T-helper 2 cell (primary cell): ENCODE measurements at regions not wholly inside any gene's neighbourhood (a gene's known extent, or its start where the extent isn't known, plus 50 kb on each side); places are given as distances from the start of the nearest gene placed in this dataset.
A peak's percentile ranks its signal among the peaks of the same experiment; 100 is the strongest.

Experiments used
- DNase-seq, 5 experiments: peaks; one replicate each; pipeline versions ENCODE4 v3.0.0 to v3.0.0-alpha.2; 2012 to 2022

GRCh38 chr1:195332102-195332501 is 1276.1 kb downstream of the KCNT2 start:
- peak in 1 of 5 experiments; percentile 7 for DNase-seq

GRCh38 chr1:195328681-195329080 is 1279.6 kb downstream of the KCNT2 start:
- DNase-seq, result no peak

GRCh38 chr1:195328102-195328501 is 1280.1 kb downstream of the KCNT2 start:
- no peak for DNase-seq

DNA sequence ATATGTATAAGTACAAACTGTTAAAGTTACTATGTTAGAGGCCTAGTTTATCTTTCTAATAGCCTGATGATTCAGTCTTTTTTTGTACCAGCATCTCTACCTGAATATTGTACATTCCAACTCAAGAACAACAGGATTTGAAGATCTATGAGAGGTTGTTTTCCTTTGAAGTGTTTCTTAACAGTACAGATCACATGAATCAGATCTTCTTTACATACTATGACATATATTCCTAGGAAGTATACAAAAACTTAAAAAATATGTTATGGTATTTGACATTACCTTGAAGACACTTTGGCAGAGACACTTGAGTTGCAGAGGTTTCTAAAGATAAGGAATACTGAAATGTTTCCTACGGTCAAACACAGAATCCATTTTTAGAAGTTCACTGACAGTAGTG is 1280.9 kb downstream of the KCNT2 start:
- DNase-seq, result no peak

GRCh38 chr1:195326325-195326724 is 1281.9 kb downstream of the KCNT2 start:
- DNase-seq, result no peak

DNA sequence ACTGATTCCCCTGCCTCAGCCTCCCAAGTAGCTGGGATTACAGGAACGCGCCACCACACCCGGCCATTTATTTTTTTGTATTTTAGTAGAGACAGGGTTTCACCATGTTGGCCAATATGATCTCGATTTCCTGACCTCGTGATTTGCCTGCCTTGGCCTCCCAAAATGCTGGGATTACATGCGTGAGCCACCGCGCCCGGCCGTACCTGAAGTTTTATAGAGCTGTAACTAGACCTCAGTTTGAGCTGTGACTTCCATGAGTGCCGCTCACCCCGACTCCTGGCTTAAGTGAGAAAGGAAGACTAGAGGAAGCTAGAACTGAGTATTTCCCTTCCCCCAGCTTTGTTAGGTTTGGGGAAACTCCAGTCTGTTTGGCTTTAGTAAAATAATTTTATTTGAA is 1283.1 kb downstream of the KCNT2 start:
- no peak for DNase-seq

- DNase-seq, result no peak
These were observed 1302.0 kb downstream of the KCNT2 start for GRCh38 chr1:195306281-195306680.

DNA sequence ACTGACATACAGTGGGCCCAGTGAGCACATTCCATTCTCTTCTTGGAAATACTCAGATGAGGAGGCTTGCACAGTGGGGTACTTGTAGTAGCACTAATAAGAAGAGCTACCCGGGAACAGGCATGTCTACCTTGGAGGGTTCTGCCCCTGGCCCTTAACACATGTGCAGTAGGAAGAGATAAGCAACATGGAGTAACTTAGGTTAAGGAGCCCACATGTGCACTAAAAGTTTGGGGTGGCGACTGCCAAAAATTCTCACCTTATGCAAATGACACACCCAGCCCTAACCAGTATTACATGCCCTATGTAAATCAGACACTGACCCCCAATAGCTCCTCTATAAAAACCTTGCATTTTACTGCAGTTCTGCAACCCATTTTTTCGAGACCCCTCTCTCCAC is 1313.3 kb downstream of the KCNT2 start:
- no peak for DNase-seq

GRCh38 chr1:195278644-195279043 is 1329.6 kb downstream of the KCNT2 start:
- no peak for DNase-seq

DNA sequence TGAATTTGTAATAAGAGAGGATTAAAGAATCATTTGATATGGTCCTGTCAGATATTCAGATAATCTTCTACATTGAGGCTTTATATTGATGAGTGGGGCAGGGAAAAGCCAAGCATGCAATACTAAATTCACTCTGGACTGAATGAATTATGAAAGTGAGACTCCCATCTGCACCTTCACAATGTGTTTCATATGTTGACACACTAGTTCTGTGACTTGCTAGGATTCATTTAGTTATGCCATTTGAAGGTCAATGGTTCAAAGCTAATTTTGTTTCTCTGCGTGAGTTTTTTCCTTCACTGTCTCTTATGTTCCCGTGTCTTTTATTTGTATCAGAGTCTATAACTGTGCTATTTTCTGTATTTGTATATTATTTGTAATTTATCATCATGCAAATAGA is 1332.5 kb downstream of the KCNT2 start:
- DNase-seq, result no peak

DNA sequence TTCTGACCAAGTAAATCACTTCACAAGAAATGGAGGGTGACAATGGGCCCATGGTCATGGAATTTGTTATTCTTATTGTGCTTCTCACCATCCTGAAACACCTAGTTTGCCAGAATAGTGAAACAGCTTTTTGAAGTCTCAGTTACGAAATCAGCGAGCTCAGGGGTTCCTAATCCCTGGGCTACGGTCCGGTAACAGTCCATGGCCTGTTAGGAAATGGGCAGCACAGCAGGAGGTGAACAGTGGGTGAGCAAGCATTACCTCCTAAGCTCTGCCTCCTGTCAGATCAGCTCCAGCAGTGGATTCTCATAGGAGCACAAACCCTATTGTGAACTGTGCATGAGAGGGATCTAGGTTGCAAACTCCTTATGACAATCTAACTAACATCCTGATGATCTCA is 1356.3 kb downstream of the KCNT2 start:
- no peak for DNase-seq

- DNase-seq, result no peak
These were observed 1364.7 kb downstream of the KCNT2 start for GRCh38 chr1:195243492-195243891.

DNA sequence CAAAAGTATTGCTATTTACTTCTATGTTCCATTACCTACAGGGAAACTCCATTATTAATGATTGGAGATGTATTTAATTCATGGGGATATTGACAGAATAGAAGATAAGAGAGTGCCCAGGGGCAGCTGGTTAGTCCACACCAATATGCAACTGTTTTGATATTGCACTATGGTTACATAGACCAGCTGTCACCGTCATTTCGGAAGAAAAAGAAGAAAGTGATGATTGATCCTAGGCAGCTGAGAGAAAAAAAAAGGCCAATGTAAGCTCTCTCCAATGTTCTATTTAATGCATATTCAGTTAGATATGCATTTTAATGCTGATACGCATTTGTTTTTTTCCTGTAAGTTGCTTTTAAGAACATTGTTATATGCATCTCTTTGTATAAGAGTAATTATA is 1367.2 kb downstream of the KCNT2 start:
- no peak for DNase-seq

DNA sequence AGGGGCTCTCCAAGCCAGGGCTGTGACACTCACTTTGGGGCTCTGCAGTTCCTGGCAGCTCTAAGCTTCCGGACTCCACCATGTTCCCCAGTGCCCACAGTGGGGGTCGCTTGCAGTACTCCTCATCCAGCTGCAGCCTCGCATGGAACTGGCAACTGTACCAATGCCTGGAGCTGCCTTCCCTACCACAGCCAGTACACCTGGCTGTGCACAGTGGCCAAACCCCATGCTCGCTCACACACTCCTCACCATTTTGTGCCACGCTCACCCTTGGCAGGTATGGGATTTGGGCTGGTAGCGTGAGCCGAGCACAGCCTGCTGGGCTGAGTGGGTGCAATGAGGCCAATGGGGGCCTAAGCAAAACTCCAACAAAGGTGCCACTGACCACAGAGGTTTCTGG is 1369.9 kb downstream of the KCNT2 start:
- no peak for DNase-seq

DNA sequence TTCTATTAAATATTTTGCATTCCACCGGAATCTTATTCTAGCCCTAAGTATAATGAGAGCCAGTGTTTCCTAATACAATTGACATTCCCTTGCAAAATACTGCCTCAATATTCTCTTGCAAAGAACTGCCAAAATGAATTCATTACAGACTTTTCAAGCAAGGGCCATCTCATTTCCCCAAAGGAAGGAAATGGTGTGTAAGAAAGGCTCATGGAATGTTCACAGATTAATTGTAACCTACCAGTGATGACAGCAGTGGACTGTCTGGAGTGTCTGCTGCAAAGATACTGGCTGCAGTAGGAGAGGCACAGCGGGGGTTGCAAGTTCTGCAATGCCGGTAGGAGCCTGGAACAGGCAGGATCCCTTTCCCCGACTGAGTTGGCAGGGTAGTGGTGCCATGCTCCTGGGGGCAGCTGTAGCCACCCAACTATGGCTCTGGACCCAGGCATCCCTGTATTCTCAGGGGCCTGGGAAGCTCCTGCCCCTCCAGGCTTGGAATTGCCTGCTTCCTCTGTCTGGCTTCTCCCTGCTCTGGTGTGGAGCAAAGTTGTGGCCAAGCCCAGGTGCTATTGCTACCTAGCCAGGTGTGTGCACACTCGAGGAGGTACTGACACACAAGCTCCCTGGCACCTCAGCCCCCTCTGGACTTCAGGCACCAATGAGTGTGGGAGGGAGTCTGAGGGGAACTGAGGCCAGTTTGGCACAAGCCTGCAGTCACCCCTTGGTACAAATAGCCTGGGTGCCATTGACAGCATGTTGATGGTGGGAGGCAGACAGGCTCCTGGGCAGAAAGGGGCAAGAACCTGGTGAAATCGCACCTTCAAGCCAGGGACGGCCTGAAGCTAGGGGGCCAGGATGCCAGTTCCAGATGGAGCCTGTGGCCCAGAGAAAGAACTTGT is 1371.0 kb downstream of the KCNT2 start:
- DNase-seq, result no peak

- DNase-seq, result no peak
These were observed 1389.6 kb downstream of the KCNT2 start for GRCh38 chr1:195218428-195219212.

DNA sequence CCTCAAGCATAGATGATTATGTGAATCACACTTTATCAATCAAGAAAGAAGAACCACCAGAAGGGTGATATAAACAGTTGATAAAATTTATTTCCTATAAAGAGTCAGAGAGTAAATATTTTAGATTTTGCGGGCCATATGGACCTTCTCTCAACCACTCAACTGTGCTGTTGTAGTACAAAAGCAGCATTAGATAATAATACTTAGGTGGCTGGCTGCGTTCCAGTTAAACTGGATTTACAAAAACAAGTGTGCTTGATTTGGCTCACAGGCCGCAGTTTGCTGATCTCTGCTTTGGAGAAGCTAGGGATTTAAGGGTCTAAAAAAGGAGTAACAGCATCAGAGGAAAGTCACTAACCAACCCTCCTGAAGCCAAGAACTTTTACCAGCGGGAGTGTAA is 1406.0 kb downstream of the KCNT2 start:
- DNase-seq, result no peak

DNA sequence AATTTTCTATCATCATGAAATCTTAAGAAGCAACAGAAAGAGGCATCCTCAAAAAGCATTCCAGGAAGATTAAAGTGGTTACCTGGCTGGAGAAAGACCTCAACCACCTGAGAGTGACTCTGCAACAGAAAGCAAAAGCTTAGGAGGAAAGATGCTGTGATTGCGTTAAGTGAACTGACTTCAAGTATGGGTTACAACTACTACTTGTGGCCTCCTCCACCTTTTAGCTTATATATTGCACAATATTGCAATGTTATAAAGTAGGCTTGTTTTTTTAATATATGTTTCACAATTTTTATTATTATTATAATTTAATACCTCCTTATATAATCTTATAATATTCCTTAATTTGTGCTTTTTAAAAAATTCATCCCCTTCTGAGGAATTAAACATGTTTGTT is 1407.5 kb downstream of the KCNT2 start:
- DNase-seq, result no peak

DNA sequence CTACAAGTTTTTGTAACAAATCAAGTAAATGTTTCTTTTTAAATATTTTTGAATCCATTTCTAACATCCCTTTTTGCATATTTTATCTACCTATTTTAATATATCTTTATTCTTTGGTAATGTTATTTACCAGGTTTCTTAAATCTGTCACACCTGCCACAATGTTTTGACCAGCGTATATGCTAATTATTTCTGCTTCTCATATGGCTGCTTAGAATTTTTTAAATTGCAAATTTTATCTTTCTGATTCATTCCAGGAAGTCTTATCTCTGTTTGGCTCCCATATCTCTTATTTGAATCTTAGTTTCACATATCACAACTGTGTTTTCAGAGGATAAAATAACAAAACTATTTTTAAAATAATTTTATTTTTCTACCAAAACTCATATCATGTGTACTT is 1411.1 kb downstream of the KCNT2 start:
- peak in 1 of 5 experiments; percentile 58 for DNase-seq

DNA sequence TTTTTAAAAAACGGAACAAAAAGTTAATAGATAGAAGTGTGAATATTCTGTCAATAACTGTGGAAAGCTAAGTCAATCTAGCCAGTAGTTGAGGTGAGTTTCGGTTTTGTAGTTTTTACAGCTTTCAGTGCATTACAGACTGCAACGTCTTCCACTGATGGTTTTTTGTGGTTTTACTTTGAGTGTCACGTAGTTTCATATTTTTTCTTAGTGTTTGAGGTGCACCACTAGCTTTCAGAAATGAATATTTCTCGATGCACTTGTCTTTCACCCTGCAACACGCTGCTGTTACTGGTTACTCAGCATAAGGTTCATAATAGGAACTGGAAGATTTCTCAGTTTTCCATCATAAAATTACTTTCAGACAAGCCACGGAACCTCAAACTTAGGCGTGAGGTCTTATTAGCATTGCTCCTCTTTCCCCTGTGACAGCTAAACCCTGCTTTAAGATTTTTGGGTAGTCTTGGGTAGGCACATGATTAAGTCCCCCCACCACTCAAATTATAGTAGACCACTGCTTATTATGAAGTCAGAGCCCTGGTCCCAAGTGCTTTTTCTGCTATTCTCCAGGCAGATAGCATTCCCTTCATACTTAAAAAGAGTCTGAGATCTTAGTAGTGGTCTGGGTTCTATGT is 1412.7 kb downstream of the KCNT2 start:
- DNase-seq, result peak in 1 of 5 experiments; percentile 95

- no peak for DNase-seq
These were observed 1415.1 kb downstream of the KCNT2 start for GRCh38 chr1:195193134-195193533.

GRCh38 chr1:195188821-195189220 is 1419.4 kb downstream of the KCNT2 start:
- no peak for DNase-seq

GRCh38 chr1:195186544-195186943 is 1421.7 kb downstream of the KCNT2 start:
- no peak for DNase-seq

DNA sequence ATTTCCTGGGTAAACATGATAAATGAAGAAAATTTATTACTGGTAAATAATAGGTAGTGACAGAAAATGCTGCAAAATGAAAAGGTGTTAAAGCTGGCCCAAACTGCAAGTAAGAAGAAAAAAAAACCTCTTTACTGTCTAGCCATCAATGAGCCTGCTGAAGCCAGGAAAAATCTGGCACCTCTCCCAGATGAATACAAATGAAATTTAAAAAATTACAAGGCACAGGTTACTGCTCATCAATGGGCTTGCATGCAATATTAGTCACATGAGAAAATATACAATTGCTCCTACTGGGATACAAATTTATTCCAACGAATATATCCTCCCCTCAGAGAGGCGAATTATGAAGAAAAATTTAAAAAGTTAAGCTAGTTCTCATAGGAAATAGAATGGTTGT is 1422.5 kb downstream of the KCNT2 start:
- no peak for DNase-seq
